Pancreas (tissue), 10 donors: ENCODE measurements at regions not wholly inside any gene's neighbourhood (a gene's known extent, or its start where the extent isn't known, plus 50 kb on each side); places are given as distances from the start of the nearest gene placed in this dataset.
"Not testable (repeated sequence)": the region's sequence is repeated elsewhere in the genome, so short reads cannot be mapped to it uniquely, and the experiment has no call there.

ENCODE experiments used
- ATAC-seq, 4 donors: fragments of 200-7000 bp; cut with Tn5 transposase; one replicate each; pipeline versions ENCODE4 v1.8.0 to v1.9.1; 2020; ENCODE audit warnings: mild to moderate bottlenecking in 4 of 4, moderate library complexity in 4 of 4
- DNase-seq, 6 donors: peaks; one replicate each; pipeline ENCODE4 v3.0.0-alpha.2; 2020
- FAIRE-seq: peaks from 2 replicates; lab custom pipeline; 2012; peaks lifted over from hg19 to GRCh38; lab: Jason Lieb, UNC
- H3K27ac ChIP-seq, 4 donors: fragments of 200-600 bp; sonication (generic); 1 replicate in 3 of 4; 2 replicates in 1 of 4; pipeline versions ENCODE4 v1.5.0 to v1.8.0; 2020
- H3K27me3 ChIP-seq, 4 donors: fragments of 200-600 bp; one replicate each; pipeline ENCODE4 v1.8.0; 2021
- H3K36me3 ChIP-seq, 3 donors: fragments of 200-600 bp; sonication (generic) in 1 of 3; one replicate each; pipeline versions ENCODE4 v1.5.0 to v1.8.0; 2020 to 2021
- H3K4me1 ChIP-seq, 3 donors: fragments of 200-600 bp; one replicate each; pipeline ENCODE4 v1.8.0; 2021
- H3K4me3 ChIP-seq, 4 donors: fragments of 200-600 bp; sonication (generic) in 2 of 4; one replicate each; pipeline versions ENCODE4 v1.5.0 to v1.8.0; 2020 to 2021
- H3K9me3 ChIP-seq, 4 donors: fragments of 200-600 bp; one replicate each; pipeline ENCODE4 v1.8.0; 2021
- CTCF ChIP-seq, 4 donors: fragments of 200-600 bp; sonication (generic) in 3 of 4; IDR thresholded peaks; one replicate each; pipeline versions ENCODE4 v1.5.0 to v1.8.0; 2021; ENCODE audit warnings: antibody characterized with exemption in 4 of 4
- whole genome bisulfite sequencing, 2 donors: extraction: QIAGEN DNeasy Blood & Tissue Kit; methylation state at CpG; one replicate each; pipeline ENCODE4 v1.1.7; 2013; 5-methylcytosine and 5-hydroxymethylcytosine counted together
- intact Hi-C, 3 donors: fragments of 100-400 bp; cut with DNase I; formaldehyde crosslinking; loops; one replicate each; pipeline versions ENCODE4 v1.11.1 to v1.14.2; 2022
- donor health status: healthy with polysubstance abuse.
- donor health status: DM: no; HTN: no; CAD: no; lungs with moderate emphysema.
- donor health status: DM: no; HTN: no; CAD: no.
- donor health status: control.
- donor health status: control.
- donor health status: Bipolar disorder and iron deficiency.
- donor health status: DM: yes; HTN: yes; CAD: no.
- donor health status: DM: no; HTN: no; CAD: no.
- donor health status: DM: no; HTN: no; CAD: no.
- donor health status: DM: yes; HTN: yes; CAD: no.

- Histone ChIP-seq H3K4me1 (no peaks in the 10 kb centered on the region), H3K27me3 (no peaks in the 10 kb centered on the region), H3K36me3 (no peaks in the 10 kb centered on the region), H3K9me3 (peaks cover 0 to 9% (median 0%) of the 10 kb centered on the region in 4 donors), H3K27ac (no peak overlapping the region), H3K4me3 (no peak overlapping the region)
- ATAC-seq = no peak
- no peak for TF ChIP-seq CTCF (IDR thresholded peaks at IDR 0.05)
- intact Hi-C loops = no loop called here
- FAIRE-seq = no peak
- no peak for DNase-seq
Observed at GRCh38 chr9:75814667-75815066, 75.8 kb upstream of the PCSK5 start.

GRCh38 chr9:75820471-75821115 is 69.9 kb upstream of the PCSK5 start:
- H3K27me3 ChIP-seq, FAIRE-seq, intact Hi-C loops, H3K4me3 ChIP-seq, ATAC-seq, H3K27ac ChIP-seq, DNase-seq, H3K4me1 ChIP-seq, H3K36me3 ChIP-seq, H3K9me3 ChIP-seq: not testable (repeated sequence)
- 64 to 84% methylated on average over 2 of the region's 2 CpGs for WGBS, 2 donors

GRCh38 chr9:75823151-75823550 is 67.3 kb upstream of the PCSK5 start:
- TF ChIP-seq CTCF (IDR thresholded peaks at IDR 0.05) = no peak
- no peaks in the 10 kb centered on the region for H3K4me1 ChIP-seq
- no peak for ATAC-seq
- H3K4me3 ChIP-seq = no peak overlapping the region
- 47 to 55% methylated on average over 2 of the region's 2 CpGs for WGBS, 2 donors
- H3K27me3 ChIP-seq = no peaks in the 10 kb centered on the region
- intact Hi-C loops = no loop called here
- no peaks in the 10 kb centered on the region for H3K36me3 ChIP-seq
- H3K27ac ChIP-seq = no peak overlapping the region
- DNase-seq = no peak
- no peak for FAIRE-seq
- H3K9me3 ChIP-seq = no peaks in the 10 kb centered on the region

- DNase-seq (no peak), ATAC-seq (no peak), FAIRE-seq (no peak)
- Histone ChIP-seq H3K27me3 (no peaks in the 10 kb centered on the region), H3K4me3 (no peak overlapping the region), H3K4me1 (no peaks in the 10 kb centered on the region), H3K27ac (no peak overlapping the region), H3K9me3 (no peaks in the 10 kb centered on the region), H3K36me3 (no peaks in the 10 kb centered on the region)
- TF ChIP-seq CTCF (IDR thresholded peaks at IDR 0.05) = no peak
- WGBS, 2 donors = 42 to 53% methylated on average over 3 of the region's 3 CpGs
- intact Hi-C loops = no loop called here
Observed at GRCh38 chr9:75824816-75825568, 65.5 kb upstream of the PCSK5 start.

GRCh38 chr9:75826314-75826713 is 64.2 kb upstream of the PCSK5 start:
- 41 to 49% methylated on average over 2 of the region's 2 CpGs for WGBS, 2 donors
- Histone ChIP-seq H3K4me1 (no peaks in the 10 kb centered on the region), H3K9me3 (no peaks in the 10 kb centered on the region), H3K27me3 (no peaks in the 10 kb centered on the region), H3K36me3 (no peaks in the 10 kb centered on the region), H3K27ac (no peak overlapping the region), H3K4me3 (no peak overlapping the region)
- no peak for ATAC-seq
- FAIRE-seq = no peak
- no peak for DNase-seq
- intact Hi-C loops = no loop called here
- TF ChIP-seq CTCF (IDR thresholded peaks at IDR 0.05) = no peak
